Stimulated activated CD4-positive, alpha-beta T cell treated with anti-CD3 and anti-CD28 coated beads, TNF-alpha, amount 100 ng/mL, for 24 hours (primary cell): ENCODE measurements at regions not wholly inside any gene's neighbourhood (a gene's known extent, or its start where the extent isn't known, plus 50 kb on each side); places are given as distances from the start of the nearest gene placed in this dataset.
"Not testable (repeated sequence)": the region's sequence is repeated elsewhere in the genome, so short reads cannot be mapped to it uniquely, and the experiment has no call there.

Experiments used
- DNase-seq, 3 experiments: peaks; one replicate each; pipeline ENCODE4 v3.0.0-alpha.2; 2020; ENCODE audit warnings: low read depth in 3 of 3

DNA sequence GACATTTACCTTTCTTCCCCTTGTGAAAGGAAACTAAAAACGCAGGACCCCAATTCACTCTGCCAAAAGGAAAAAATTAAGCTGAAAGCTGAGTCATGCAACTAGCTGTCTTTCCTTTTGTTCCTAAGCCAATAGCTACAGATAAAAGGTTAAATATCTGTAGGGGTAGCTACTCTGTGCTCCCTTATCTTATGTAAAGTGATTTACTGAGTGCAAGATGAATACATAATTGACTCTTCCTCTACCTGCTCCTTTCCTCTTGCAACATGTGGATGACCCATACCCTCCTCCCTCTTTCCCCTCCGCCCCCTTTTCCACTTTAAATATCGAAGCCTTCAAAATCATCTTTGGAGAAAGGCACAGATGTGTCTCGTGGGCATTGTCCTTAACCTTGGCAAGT lies 68.0 kb upstream of the ZNF157 start:
- no peak for DNase-seq

DNA sequence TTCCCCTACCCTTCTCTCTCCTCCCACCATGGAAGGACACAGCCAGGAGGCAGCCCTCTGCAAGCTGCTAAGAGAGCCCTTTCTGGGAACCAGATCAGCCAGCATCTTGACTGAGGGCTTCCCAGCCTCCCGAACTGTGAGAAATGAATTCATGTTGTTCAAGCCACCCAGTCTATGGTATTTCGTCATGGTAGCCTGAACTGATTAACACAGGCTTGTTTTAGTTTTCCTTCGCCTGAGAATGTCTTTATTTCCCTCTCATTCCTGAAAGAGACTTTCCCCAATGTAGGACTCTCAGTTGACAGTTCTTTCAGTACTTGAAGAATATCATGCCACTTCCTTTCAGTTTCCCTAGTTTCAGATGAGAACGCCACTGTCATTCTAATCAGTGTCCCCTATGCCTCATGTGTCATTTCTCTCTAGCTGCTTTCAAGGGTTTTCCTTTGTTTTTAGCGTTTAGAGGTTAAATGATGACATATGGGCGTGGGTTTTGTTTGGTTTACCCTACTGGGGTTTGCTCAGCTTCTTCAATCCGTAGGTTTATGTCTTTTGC lies 63.8 kb upstream of the ZNF157 start:
- DNase-seq: not testable (repeated sequence)

DNA sequence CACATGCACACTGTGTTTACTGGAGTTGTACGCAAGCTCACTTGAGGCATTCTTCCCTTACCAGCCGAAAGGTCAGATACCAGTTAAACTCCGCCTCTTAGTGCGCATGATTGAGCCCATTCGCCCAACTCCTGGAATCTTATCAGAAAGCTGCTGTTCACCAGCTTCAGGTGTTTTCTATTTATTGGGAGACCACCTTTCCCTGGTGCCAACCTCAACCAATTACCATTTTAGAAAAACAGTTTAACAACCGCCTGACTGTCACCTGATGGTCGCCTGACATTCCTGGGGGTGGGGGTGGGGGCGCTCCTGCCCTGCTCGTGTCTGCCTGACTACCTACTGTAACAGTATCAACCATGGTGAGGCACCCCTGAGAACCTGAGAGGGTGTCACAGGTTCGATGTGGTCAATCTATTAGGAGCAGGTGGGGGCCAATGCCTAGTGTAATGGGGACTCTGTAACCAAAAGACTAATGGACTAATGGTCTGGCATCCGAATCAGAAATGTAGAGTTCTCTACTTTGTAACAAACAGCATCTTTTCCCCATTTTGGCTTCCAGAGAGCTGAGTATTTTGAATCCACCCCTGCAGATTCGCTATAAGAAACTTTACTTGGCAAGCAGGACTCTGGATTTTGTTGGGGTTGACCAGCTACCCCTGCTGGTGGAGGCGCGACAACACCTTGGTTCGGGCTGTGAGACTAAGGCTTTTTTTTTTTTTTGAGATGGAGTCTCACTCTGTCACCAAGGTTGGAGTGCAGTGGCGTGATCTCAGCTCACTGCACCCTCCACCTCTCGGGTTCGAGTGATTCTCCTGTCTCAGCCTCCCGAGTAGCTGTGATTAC lies 58.2 kb upstream of the ZNF157 start:
- DNase-seq: peak; percentile 1 to 32 (median 2)

DNA sequence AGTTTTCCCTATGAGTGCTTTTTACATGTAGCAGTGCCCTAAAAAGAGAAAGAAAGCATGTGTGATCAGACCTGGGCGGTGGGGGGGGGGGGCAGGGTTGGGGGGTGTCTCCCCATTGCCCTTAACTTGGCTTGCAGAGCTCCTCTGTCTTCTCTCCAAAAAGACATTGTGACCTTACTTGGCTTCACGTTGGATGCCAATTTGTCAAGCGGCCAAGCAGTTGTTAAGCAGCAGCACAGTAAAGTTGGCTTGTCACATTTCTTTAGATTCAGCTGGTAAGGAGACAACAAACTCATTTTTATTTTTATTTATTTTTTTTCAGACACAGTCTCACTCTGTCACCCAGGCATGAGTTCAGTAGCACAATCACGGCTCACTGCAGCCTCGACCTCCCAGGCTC lies 57.3 kb upstream of the ZNF157 start:
- no peak for DNase-seq

DNA sequence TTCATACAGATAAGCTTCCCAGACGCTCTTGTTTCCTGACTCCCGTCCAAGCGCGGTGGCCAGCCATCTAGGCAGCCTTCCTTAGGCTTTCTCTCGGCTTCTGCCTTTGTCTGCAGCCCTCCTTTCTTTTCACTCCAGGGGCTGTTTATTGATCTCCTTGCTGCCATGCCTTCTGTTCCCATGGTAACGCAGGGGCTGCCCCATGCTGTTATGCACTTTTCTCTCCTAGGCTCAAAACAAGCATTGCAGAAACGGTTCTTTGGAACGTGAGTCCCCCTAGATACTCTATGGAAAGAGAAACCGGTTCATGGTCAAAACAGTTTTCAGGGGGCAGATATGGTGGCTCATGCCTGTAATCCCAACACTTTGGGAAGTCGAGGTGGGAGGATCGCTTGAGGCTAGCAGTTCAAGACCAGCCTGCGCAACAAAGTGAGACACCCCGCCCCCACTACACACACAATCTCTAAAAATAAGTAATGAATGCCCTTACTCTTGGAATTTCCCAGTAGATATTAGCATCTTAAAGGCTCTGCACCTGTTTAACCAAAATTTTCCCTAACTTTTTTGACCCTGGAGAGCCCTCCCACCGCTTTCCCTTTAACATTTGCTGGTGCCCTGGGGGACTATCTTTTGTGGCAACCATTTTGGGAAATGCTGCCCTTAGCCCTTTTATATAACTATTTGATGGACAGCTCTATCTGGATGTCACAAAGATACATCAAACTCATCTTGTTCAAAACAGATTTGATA lies 53.9 kb upstream of the ZNF157 start:
- no peak for DNase-seq
